HL-60 (cell line): ENCODE measurements at regions not wholly inside any gene's neighbourhood (a gene's known extent, or its start where the extent isn't known, plus 50 kb on each side); places are given as distances from the start of the nearest gene placed in this dataset.

ENCODE experiments used
- CTCF ChIP-seq: IDR thresholded peaks from one replicate; pipeline ENCODE4 v1.5.1; 2011; ENCODE audit warnings: low read length, control low read depth, inconsistent platforms; ENCODE audit not compliant: insufficient read depth
- GABPA ChIP-seq: IDR thresholded peaks from 2 replicates; pipeline ENCODE4 v1.6.1; 2012; ENCODE audit warnings: low read depth
- POLR2AphosphoS5 ChIP-seq: IDR thresholded peaks from 2 replicates; pipeline ENCODE4 v1.6.1; 2012; ENCODE audit warnings: low read depth
- REST ChIP-seq: IDR thresholded peaks from 2 replicates; pipeline ENCODE4 v1.6.1; 2012; ENCODE audit warnings: low read depth; ENCODE audit not compliant: insufficient replicate concordance
- SPI1 ChIP-seq: IDR thresholded peaks from 2 replicates; pipeline ENCODE4 v1.6.1; 2012; ENCODE audit warnings: low read depth, mild to moderate bottlenecking, borderline replicate concordance

GRCh38 chr6:27795697-27796494 lies 116.3 kb downstream of the OR2B2 start:
- peak; percentile 65 for TF ChIP-seq CTCF
- no peak for TF ChIP-seq POLR2AphosphoS5
- TF ChIP-seq REST, result no peak
- TF ChIP-seq GABPA, result no peak
- TF ChIP-seq SPI1, result no peak
